ENCODE measurements at regions not wholly inside any gene's neighbourhood (a gene's known extent, or its start where the extent isn't known, plus 50 kb on each side); places are given as distances from the start of the nearest gene placed in this dataset.

GRCh38 chr1:83511146-83511726 is 487.7 kb downstream of the TTLL7 start:
- H3K9me3 Mint-ChIP-seq = no peaks in the 10 kb centered on the region
- no peaks in the 10 kb centered on the region for H3K36me3 Mint-ChIP-seq
- H3K4me3 Mint-ChIP-seq = no peak overlapping the region
- Histone ChIP-seq H3K4me2 (no peak overlapping the region), H3K27ac (no peak overlapping the region), H3K36me3 (no peaks in the 10 kb centered on the region), H3K27me3 (no peaks in the 10 kb centered on the region), H4K20me1 (ENCODE audit: low read depth) (no peaks in the 10 kb centered on the region), H3K9ac (no peak overlapping the region), H3F3A (ENCODE audit: low read depth) (no peaks in the 10 kb centered on the region), H3K4me1 (peaks cover 3% of the 10 kb centered on the region), H2AFZ (replicated peaks) (no peak overlapping the region), H3K9me3 (ENCODE audit: low read depth) (no peaks in the 10 kb centered on the region), H3K79me2 (ENCODE audit: low read depth) (no peaks in the 10 kb centered on the region), H3K4me3 (no peak overlapping the region)
- no peak for DNase-seq (ENCODE audit: low spot score)
- TF ChIP-seq EZH2 (IDR thresholded peaks at IDR 0.05) (no peak), CTCF (IDR thresholded peaks at IDR 0.05) (no peak), EZH2phosphoT487 (IDR thresholded peaks at IDR 0.05) (no peak)
- peaks cover 2% of the 10 kb centered on the region for H3K27me3 Mint-ChIP-seq (ENCODE audit: insufficient read depth, low read depth)
- H3K4me1 Mint-ChIP-seq = peaks cover 9% of the 10 kb centered on the region
- peak overlapping the region; percentile 16 for H3K27ac Mint-ChIP-seq

- Mint-ChIP-seq H3K4me1 (peaks cover 9% of the 10 kb centered on the region), H3K27me3 (ENCODE audit: insufficient read depth, low read depth) (peaks cover 2% of the 10 kb centered on the region), H3K27ac (no peak overlapping the region), H3K9me3 (no peaks in the 10 kb centered on the region), H3K36me3 (no peaks in the 10 kb centered on the region), H3K4me3 (no peak overlapping the region)
- no peak for TF ChIP-seq EZH2 (IDR thresholded peaks at IDR 0.05)
- no peak for TF ChIP-seq EZH2phosphoT487 (IDR thresholded peaks at IDR 0.05)
- TF ChIP-seq CTCF (IDR thresholded peaks at IDR 0.05) = no peak
- no peak overlapping the region for H2AFZ ChIP-seq (replicated peaks)
- H3K9ac ChIP-seq = no peak overlapping the region
- no peak overlapping the region for H3K4me3 ChIP-seq
- H4K20me1 ChIP-seq (ENCODE audit: low read depth) = no peaks in the 10 kb centered on the region
- DNase-seq (ENCODE audit: low spot score) = no peak
- H3K4me1 ChIP-seq = peaks cover 3% of the 10 kb centered on the region
- H3K4me2 ChIP-seq = no peak overlapping the region
- H3K27me3 ChIP-seq = no peaks in the 10 kb centered on the region
- no peaks in the 10 kb centered on the region for H3F3A ChIP-seq (ENCODE audit: low read depth)
- no peaks in the 10 kb centered on the region for H3K9me3 ChIP-seq (ENCODE audit: low read depth)
- H3K79me2 ChIP-seq (ENCODE audit: low read depth) = no peaks in the 10 kb centered on the region
- no peak overlapping the region for H3K27ac ChIP-seq
- H3K36me3 ChIP-seq = no peaks in the 10 kb centered on the region
Observed at GRCh38 chr1:83509301-83509781, 489.6 kb downstream of the TTLL7 start.

- no peaks in the 10 kb centered on the region for H3K9me3 ChIP-seq (ENCODE audit: low read depth)
- H3K36me3 Mint-ChIP-seq = no peaks in the 10 kb centered on the region
- no peaks in the 10 kb centered on the region for H3F3A ChIP-seq (ENCODE audit: low read depth)
- no peak overlapping the region for H3K27ac ChIP-seq
- peaks cover 9% of the 10 kb centered on the region for H3K4me1 Mint-ChIP-seq
- no peaks in the 10 kb centered on the region for H4K20me1 ChIP-seq (ENCODE audit: low read depth)
- H3K4me1 ChIP-seq = peaks cover 3% of the 10 kb centered on the region
- no peaks in the 10 kb centered on the region for H3K9me3 Mint-ChIP-seq
- no peak overlapping the region for H3K4me3 Mint-ChIP-seq
- H3K27me3 ChIP-seq = no peaks in the 10 kb centered on the region
- H3K4me2 ChIP-seq = no peak overlapping the region
- TF ChIP-seq CTCF (IDR thresholded peaks at IDR 0.05) (no peak), EZH2 (IDR thresholded peaks at IDR 0.05) (no peak), EZH2phosphoT487 (IDR thresholded peaks at IDR 0.05) (no peak)
- no peak overlapping the region for H3K9ac ChIP-seq
- DNase-seq (ENCODE audit: low spot score) = no peak
- no peaks in the 10 kb centered on the region for H3K36me3 ChIP-seq
- no peaks in the 10 kb centered on the region for H3K79me2 ChIP-seq (ENCODE audit: low read depth)
- H3K27ac Mint-ChIP-seq = no peak overlapping the region
- no peak overlapping the region for H2AFZ ChIP-seq (replicated peaks)
- H3K27me3 Mint-ChIP-seq (ENCODE audit: insufficient read depth, low read depth) = peaks cover under 1% of the 10 kb centered on the region
- H3K4me3 ChIP-seq = no peak overlapping the region
Observed at GRCh38 chr1:83508485-83509151, 490.3 kb downstream of the TTLL7 start.
